HG03175 (cell line): ENCODE measurements at regions not wholly inside any gene's neighbourhood (a gene's known extent, or its start where the extent isn't known, plus 50 kb on each side); places are given as distances from the start of the nearest gene placed in this dataset.
"Not testable (repeated sequence)": the region's sequence is repeated elsewhere in the genome, so short reads cannot be mapped to it uniquely, and the experiment has no call there.

Source experiments
- ATAC-seq: cut with Tn5 transposase; IDR thresholded peaks from one replicate; pipeline ENCODE4 v1.9.1; 2021; ENCODE audit warnings: mild to moderate bottlenecking, moderate library complexity; ENCODE audit not compliant: unreplicated experiment

DNA sequence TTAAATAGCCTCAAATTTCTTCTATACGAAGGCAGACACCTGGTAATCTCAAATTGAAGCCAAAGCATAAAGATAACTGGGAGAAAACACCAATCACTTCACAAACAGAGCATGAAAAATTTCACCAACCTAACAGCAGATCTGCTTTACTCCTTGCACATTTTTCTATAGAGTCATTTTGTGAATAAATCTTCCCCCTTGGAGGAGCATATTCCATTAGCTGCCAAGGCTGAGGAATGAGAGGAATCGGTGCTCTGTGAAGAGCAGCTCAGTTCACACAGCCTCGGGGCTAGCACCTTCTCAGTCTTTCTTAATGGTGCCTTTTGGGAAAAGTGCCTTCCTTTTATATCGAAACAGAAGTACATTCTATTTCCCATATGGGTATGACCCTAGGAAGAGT lies 1313.7 kb upstream of the NRXN1 start:
- no peak for ATAC-seq

DNA sequence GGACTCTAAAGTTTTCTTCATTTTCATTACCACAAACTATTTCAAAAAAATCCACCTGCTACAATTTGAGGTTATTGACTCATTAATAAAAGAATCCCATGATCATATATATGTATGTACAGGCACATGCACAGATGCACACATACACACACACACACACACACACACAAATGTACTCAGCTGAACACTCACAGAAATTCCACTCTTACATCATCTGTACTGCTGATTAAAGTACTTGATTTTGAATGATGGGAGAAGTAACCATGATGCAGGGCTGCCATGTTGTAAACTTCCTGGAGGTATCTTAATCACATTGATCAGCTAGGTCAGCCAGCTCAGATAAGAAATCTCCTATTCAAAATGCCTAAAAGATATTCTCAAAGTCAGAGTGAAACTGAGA lies 1313.2 kb upstream of the NRXN1 start:
- no peak for ATAC-seq

DNA sequence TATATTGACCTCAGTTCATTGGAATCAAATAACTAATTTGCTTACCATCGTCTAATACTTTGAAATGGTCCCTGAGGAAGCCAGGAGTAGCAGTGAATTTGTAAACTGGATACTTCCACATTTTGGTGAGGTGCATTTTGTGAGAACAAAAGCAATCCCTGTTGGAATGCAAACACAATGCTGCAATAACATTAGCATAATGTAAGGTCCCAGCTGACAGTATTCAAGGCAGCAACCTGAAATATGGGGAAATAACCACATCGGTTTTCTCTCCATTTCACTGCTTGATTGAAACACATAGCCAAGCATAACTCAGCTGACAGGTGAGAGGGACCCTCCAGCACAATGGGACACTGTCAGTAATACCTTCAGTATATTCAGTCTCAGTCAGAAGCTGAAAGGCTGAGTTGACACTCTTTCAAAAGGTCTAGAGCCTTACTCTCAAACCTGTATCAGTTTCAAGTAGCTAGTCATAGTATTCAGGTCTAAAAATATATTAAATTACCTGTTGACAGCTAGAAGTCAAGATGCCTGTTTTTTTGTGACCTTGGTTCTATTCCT lies 1311.9 kb upstream of the NRXN1 start:
- ATAC-seq, result no peak

DNA sequence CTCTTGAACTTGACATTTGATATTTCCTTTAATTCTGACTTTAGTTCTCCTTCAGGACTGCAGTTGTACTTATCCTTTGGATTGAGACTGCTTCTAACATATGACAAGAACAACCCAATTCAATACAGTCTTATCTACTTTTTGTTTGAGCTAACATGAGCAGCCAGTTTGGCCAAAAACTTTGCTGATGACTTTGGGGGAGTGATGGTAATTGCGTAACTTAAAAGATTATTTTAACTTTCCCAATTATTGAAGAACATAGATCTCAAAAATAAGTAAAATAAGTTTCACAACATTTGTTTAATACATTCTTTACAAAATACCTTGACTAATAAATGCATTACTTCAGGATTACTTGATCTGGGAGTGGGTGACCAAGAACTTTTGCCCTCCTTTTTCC lies 1311.1 kb upstream of the NRXN1 start:
- ATAC-seq, result no peak

DNA sequence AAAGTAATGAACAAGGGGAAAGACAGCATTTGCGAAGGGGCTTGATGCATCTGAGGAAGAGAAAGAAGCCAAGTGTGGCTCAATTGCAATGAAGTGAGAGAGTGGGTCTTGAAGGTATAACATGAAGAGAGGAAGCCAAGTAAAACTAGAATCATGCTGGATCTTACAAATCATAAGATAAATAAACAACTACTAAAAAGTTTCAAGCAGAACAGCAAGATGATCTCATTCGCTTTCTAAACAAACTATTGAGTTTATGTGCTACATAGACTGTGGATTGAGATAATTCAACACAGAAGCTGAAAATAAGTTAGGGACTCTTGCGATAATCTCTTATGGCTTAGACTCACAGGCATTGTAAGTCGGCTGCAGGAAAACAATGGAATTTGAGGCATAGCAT lies 1310.5 kb upstream of the NRXN1 start:
- no peak for ATAC-seq

DNA sequence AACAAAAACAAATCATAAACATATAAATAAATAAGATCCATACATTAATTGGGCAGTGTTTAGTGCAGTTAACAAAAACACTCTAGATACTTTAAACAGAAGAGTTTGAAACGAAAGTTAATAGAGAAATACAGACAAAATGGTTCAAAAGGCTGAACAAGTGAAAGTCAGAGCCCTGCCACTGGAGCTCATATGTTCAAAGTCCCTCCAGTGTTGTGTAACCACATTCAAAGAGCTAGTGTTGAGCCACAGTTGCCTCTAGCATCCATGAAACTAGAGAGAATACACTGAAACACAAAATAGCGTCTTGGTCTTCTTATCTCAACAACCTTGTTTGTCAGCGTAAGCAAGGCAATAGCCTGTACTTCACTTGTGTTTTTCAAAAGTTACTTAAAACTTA lies 1309.8 kb upstream of the NRXN1 start:
- ATAC-seq, result no peak

DNA sequence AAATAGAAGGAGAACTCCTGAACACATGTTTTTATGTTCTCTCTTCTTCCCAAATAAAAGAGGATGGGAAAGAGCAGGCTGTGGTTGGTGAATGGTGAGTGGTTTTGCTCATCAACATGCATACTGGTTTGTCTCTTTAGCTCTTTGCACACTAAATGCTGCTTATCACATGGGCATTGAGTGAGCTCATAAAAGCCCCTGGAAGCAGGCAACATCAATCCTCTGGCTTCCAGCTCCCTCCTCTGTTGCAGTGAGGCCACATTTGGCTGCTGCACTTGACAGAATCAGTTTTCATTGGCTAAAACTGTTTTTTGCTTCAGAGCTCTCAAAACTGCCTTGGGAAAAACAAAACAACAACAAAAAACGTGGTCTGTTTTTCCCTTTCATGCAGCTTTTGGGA lies 1308.2 kb upstream of the NRXN1 start:
- ATAC-seq, result no peak

DNA sequence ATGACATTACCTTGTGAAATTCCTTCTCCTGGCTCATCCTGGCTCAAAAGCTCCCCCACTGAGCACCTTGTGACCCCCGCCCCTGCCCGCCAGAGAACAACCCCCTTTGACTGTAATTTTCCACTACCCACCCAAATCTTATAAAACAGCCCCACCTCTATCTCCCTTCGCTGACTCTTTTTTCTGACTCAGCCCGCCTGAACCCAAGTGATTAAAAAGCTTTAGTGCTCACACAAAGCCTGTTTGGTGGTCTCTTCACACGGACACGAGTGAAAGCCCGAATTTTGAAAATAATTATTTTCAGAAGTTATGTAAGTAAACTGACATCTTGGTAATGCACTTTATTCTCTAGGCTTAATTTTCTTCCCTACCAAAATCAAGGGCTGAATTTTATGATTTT lies 1305.9 kb upstream of the NRXN1 start:
- ATAC-seq, result not testable (repeated sequence)

GRCh38 chr2:52336951-52337350 lies 1305.0 kb upstream of the NRXN1 start:
- no peak for ATAC-seq

- ATAC-seq, result no peak
Measured at GRCh38 chr2:52335727-52336126, 1303.8 kb upstream of the NRXN1 start.

DNA sequence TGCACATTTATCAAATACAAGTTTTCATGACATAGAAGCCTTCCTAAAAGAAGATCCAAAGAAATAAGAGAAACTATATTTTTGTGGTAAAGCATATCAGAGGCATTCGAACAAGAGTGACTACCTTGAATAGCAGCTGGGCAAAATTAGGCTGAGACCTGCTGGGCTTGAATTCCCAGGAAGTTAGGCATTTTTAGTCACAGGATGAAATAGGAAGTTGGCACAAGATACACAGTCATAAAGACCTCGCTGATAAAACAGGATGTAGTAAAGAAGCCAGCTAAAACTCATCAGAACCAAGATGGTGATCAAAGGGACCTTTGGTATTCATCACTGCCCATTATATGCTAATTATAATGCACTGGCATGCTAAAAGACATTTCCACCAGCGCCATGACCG lies 1302.3 kb upstream of the NRXN1 start:
- ATAC-seq, result no peak

DNA sequence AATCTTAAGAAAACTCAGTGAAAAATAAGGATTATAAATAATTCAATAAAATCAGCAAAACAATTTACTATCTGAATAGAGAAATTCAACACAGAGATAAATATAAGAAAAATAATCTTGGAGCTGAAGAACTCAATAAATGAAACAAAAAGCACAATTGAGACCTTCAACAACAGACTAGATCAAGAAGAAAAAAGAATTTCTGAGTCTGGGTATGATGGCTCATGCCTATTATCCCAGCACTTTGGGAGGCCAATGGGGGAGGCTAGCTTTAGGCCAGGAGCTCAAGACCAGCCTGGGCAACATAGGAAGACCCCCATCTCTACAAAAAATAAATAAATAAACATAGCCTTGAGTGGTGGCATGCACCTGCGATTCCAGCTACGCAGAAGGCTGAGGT lies 1295.7 kb upstream of the NRXN1 start:
- ATAC-seq, result no peak

- no peak for ATAC-seq
Measured at GRCh38 chr2:52314231-52314630, 1282.3 kb upstream of the NRXN1 start.

DNA sequence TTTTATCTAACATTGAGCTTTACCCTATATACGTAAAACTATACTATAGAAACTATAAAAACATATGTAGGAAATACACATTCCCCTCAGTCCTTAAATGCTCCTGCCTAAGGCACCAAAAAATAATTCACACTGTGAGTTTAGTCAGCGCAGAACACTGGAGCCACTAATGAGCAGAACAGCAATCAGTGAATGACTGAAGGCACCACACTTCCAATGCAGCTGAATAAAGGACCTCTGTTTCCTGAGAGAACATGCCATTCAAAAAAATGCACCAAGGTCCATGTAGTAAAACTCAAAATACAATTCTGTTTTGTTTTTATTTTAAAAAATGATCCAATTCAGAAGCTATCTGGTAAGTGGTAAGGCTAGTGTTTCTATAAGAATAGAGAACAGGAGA lies 1280.6 kb upstream of the NRXN1 start:
- ATAC-seq, result no peak

DNA sequence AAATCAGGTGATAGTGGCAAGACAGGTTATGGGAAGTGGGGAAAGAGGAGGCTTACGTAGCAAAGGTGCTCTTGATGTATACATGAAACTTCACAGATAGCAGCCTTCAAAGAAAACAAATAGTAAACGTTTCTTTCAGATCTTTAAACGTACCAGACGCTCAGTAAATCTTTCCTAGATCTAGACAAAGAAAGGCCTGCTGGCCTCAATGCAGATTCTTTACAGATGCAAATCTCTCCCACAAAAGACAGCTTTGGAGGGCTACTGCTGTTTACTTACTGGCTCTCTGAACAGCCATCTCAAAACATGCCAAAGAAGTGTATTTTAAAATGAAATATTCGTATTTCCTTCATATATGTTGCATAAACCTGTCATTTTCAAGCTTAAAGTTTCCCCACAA lies 1279.9 kb upstream of the NRXN1 start:
- ATAC-seq, result no peak

DNA sequence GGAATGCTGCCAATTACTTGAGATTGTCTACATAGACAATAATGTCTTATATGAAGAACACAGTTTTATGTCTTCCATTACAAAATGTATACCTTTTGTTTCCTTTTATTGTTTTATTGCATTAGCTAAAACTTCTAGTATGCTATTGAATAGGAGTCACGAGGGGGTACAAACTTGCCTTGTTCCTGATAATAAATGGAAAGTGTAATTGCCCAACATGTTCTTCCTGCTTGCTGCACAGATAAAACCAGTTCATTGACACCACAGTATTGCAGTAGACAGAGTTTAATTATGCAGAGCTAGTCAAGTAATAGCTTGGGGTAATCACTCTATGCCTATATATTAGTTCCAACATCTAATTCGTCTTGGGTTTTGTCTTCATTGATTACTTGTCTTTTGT lies 1276.2 kb upstream of the NRXN1 start:
- no peak for ATAC-seq

DNA sequence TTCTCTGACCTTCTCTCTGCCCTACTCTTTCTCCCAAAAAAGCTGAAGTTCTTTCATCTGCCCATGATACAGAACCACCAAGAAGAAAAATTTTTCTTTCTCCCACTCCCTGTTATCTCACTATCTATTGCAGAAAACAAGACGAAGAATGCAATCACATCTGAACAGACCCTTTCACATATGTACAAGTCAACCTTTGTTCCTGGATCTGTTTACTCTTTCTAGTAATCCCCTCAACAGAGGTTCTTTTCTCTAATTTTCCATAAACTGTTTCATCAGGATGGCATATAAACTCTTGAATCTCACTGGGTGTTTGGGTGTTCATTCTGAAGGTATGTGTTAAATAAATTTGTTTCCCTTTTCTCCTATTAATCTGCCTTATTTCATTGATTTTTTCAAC lies 1262.7 kb upstream of the NRXN1 start:
- ATAC-seq, result no peak

- no peak for ATAC-seq
Measured at GRCh38 chr2:52292801-52293200, 1260.9 kb upstream of the NRXN1 start.

- no peak for ATAC-seq
Measured at GRCh38 chr2:52289741-52290140, 1257.8 kb upstream of the NRXN1 start.

DNA sequence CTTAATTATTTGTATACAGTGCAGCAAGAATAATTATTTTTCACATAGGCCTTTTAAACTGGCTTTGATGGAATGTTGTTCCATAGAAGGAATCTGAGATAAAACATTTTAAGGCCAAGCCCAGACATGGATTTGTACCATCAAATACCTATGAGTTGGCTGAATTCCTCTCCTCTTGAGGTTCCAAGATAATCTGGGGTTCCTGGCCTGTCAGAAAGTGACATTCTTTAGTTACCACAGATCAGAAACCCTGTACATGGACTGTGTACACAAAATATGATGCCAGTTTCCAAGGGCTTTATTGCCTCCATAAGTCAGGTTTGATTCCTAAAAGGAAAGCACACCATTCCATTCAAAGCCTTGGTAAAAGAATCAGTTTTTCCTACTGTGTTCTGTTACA lies 1256.7 kb upstream of the NRXN1 start:
- no peak for ATAC-seq

DNA sequence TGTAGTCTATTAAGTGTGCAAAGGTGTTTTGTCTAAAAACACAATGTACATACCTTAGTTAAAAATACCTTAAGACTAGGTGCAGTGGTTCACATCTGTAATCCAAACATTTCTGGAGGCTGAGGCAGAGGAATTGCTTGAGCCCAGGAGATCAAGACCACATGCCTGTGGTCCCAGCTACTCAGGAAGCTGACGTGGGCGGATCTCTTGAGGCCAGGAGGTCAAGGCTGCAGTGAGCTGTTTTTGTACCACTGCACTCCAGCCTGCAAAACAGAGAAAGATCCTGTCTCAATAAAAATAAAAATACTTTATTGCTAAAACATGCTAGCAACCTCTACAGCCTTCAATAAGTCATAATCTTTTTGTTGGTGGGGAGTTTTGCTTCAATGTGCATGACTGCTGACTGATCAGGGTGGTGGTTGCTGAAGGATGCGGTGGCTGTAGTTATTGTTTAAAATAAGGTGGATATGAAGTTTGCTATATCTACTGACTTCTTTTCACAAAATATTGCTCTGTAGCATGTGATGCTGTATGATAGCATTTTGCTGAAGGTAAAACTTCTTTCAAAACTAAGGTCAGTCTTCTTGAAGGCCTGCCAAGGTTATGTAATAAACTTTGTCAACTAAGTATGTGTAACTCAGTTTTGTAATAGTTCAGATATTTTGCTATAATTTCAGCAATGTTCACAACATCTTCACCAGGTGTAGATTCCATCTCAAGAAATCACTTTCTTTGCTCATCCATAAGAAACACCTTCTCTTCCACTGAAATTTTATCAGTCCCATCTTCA lies 1238.0 kb upstream of the NRXN1 start:
- no peak for ATAC-seq

DNA sequence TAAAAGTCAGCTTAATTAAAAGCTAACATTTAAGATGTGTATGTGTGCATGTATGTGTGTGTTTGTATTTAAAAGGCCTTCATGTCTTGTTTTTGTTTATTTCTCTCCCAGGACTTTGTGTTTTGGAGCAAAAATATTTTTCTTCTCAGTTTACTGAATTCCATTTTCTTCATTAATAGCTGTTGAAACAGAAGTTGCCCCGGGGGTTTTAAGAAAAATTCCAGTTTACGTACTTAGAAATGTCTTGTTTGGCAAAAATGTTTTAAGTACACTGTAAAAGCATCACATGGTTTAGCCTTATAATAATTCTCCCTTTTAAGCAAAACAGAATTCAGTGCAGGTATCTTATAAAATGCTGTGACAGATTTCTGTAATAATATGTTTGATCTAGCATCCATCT lies 1233.0 kb upstream of the NRXN1 start:
- no peak for ATAC-seq

- no peak for ATAC-seq
Measured at GRCh38 chr2:52264488-52264887, 1232.6 kb upstream of the NRXN1 start.
